Liver (tissue), 3 donors: ENCODE measurements at regions not wholly inside any gene's neighbourhood (a gene's known extent, or its start where the extent isn't known, plus 50 kb on each side); places are given as distances from the start of the nearest gene placed in this dataset.

ENCODE experiments used
- MAX ChIP-seq: IDR thresholded peaks from 2 replicates; pipeline ENCODE4 v1.6.1; 2016; ENCODE audit warnings: antibody characterized with exemption
- RAD21 ChIP-seq, 2 donors: IDR thresholded peaks; 2 replicates each; pipeline ENCODE4 v1.6.1; 2016; ENCODE audit warnings: antibody characterized with exemption in 2 of 2, mild to moderate bottlenecking in 2 of 2
- REST ChIP-seq: IDR thresholded peaks from 2 replicates; pipeline ENCODE4 v1.6.1; 2016; ENCODE audit warnings: antibody characterized with exemption, mild to moderate bottlenecking
- TAF1 ChIP-seq: conservative IDR thresholded peaks from 2 replicates; pipeline ENCODE4 v1.6.1; 2016; ENCODE audit warnings: antibody characterized with exemption, mild to moderate bottlenecking
- TF ChIP-seq, protein P1 (sequence below): fragments of 150-350 bp; IDR thresholded peaks from 2 replicates; pipeline ENCODE4 v1.5.1; 2017; ENCODE audit warnings: improper control_type of control experiment, low read depth, low read length; ENCODE audit not compliant: missing input control
- donor health status: healthy.
- donor health status: healthy.

- TF ChIP-seq TAF1: no peak
- TF ChIP-seq MAX: no peak
- TF ChIP-seq RAD21 (IDR thresholded peaks at IDR 0.05): no peak
- TF ChIP-seq, protein P1, sequence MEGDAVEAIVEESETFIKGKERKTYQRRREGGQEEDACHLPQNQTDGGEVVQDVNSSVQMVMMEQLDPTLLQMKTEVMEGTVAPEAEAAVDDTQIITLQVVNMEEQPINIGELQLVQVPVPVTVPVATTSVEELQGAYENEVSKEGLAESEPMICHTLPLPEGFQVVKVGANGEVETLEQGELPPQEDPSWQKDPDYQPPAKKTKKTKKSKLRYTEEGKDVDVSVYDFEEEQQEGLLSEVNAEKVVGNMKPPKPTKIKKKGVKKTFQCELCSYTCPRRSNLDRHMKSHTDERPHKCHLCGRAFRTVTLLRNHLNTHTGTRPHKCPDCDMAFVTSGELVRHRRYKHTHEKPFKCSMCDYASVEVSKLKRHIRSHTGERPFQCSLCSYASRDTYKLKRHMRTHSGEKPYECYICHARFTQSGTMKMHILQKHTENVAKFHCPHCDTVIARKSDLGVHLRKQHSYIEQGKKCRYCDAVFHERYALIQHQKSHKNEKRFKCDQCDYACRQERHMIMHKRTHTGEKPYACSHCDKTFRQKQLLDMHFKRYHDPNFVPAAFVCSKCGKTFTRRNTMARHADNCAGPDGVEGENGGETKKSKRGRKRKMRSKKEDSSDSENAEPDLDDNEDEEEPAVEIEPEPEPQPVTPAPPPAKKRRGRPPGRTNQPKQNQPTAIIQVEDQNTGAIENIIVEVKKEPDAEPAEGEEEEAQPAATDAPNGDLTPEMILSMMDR: no peak
- TF ChIP-seq REST: no peak
These were observed 238.8 kb upstream of the TLE3 start for GRCh38 chr15:70336425-70337009.
